ENCODE measurements at regions not wholly inside any gene's neighbourhood (a gene's known extent, or its start where the extent isn't known, plus 50 kb on each side); places are given as distances from the start of the nearest gene placed in this dataset.
"Not testable (repeated sequence)": the region's sequence is repeated elsewhere in the genome, so short reads cannot be mapped to it uniquely, and the experiment has no call there.

DNA sequence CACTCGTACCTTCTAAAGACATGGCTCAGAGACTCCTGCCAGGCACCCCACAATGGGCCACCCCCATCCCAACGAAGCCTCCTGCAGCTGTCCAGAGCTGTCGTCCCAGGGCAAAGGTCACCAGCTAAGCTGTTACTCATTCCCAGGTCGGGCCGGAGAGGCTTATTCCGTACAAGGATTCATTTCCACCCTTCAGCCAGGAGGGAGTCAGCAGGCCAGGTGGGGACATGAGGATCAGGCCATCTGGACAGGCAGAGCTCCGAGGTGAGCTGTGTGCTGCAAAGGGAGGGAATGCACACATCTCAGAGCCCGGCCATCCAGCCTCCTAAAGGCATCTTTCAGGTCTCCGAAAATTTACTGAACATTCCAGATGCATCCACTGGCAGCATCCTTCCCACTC, 63.9 kb upstream of the NANOS1 start:
- no peak for DNase-seq (ENCODE audit: low read depth)

DNA sequence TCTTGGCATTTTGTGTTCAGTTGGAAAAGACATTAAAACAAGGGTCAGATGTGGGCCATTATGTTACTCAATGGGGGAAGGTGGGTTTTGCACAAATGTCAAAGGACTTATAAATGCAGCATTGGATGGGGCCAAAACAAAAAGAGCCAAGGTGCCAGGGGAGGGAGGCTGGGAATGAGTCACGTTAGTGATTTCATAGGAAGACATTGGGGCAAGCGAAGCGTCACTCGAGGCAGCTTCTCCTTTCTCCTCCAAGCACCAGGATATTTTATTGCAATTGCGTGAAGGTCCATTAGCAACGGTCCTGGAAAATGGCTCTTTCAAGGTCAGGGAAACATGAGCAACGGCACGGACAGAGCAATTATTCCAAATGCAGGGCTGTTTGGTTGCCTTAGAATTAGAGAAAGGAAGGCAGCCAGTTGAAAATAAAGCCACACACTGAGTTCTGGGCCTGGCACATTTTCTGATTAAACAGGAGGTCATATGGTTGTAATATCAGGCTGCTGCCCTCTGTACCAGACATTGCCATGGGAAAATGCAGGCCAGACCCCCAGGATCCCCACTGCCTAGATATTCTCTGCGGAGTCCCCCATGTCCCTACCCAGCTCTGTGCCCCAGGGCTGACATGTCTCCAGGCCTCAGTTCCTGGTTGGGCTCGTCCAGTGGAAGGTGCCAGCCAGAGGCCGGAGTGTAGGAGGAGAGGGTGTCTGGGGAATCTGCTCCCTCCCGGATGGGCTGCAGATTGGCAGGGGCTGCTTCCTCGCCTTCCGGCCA, 63.3 kb upstream of the NANOS1 start:
- DNase-seq (ENCODE audit: low read depth) = no peak

- DNase-seq (ENCODE audit: low read depth) = no peak
These were observed 62.7 kb upstream of the NANOS1 start for GRCh38 chr10:118966850-118967125.

DNA sequence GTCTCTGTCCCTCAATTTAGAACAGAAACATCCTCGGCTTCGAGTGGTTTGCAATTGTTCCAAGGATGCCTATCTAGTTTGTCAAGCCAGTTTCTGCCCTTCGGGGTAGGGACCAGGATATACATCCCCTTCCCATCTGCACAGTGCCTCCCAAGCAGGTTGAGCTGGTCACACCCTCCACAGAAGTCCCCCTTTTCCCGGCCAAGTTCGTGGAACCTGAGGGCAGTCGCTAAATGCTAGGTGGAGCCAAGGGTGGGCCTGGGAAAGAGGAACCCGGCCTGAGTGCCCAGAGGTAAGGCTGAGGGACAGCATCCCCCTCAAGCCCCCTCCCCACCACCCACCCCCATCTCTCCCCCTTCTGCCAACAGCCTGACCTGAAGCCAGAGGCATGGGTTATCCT, 62.4 kb upstream of the NANOS1 start:
- no peak for DNase-seq (ENCODE audit: low read depth)

DNA sequence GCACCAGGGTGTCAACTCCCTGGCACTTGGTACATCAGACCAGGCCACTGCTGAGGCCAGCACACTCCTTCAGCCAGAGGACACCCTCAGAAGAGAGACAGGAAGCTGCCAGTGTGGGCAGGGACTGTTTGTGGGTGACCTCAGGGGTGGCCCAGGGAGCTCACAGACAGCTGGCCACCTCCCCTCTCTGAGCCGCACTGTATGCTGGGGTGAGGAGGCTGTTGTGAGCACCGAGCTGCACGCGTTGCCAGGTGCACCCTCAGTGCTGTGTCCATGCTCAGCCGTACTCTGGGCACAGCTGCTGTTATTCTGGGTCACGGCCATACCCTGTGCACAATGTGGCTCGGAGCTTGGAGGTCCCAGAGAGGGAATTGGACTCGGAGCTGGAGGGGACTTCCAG, 61.5 kb upstream of the NANOS1 start:
- DNase-seq (ENCODE audit: low read depth) = no peak

- DNase-seq (ENCODE audit: low read depth) = no peak
These were observed 61.0 kb upstream of the NANOS1 start for GRCh38 chr10:118968482-118968881.

GRCh38 chr10:118969014-118969413, 60.5 kb upstream of the NANOS1 start:
- no peak for DNase-seq (ENCODE audit: low read depth)

DNA sequence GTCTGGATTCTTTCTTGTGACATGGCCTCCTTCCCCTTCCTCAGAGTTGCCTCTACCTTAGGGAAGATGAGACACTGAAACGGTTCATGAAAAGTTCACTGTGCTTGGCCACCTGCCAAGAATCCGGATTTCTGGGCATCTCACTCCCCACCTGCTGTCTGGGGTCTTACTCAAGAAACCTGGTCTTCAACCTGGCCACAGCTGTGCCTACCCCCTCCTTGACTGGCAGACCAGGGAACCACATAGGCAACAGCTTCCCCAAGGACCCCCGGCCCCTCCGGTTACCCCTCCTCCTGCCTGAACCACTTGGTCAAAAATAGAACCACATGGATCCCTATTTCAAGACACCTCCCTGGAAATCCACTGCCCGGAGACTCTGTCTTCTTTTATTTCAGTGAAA, 58.7 kb upstream of the NANOS1 start:
- no peak for DNase-seq (ENCODE audit: low read depth)

DNA sequence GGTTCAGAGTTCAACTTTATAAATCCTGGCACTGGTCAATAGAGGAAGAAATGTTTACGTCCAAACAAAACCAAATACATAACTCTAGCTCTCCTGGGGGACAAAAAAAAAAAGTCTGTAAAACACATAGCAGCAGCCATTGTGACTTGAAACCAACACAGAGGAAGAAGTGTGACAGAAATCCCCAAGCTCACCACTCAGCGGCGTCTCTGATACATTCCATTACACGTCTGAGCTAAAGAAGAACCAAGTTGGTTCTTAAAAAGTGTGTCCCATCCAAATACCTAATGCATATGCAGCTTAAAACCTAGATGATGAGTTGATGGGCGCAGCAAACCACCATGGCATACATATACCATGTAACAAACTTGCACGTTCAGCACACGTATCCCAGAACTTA, 58.3 kb upstream of the NANOS1 start:
- DNase-seq (ENCODE audit: low read depth) = no peak

GRCh38 chr10:118971876-118972275, 57.6 kb upstream of the NANOS1 start:
- DNase-seq (ENCODE audit: low read depth) = no peak

DNA sequence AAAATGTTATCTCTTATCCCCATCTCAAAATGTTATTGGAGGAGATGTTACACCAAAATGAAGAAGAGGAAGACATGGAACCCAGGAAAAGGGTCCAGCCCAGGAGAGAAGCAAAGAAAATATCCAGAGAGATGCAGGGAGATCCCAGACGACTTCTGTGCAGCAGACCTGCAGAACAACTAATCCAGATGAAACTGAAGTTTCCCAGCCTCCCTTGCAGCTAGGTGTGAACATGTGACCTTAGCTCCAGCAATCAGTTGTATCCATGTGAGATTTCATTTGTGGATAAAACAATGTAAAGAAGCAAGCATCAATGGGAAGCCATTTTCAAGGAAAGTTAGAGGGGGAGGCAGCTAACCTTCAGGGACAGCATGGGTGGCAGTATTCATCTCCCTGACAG, 55.8 kb upstream of the NANOS1 start:
- no peak for DNase-seq (ENCODE audit: low read depth)

DNA sequence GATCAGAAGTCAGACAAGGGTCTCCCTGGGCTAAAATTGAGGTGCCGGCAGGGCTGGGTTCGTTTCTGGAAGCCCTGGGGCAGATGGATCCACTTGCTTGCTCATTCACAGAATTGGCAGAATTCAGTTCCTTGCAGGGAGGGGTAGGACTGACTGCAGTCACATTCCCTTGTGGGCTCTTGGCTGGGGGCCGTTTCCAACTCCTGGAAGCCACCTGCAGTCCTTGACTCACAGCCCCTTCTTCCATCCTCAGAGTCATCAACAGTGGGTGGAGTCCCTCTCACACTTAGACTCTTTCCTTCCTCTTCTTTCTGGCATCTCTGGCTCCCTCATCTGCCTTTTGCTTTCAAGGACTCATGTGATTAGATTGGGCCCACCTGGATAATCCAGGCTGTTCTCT, 54.6 kb upstream of the NANOS1 start:
- no peak for DNase-seq (ENCODE audit: low read depth)

GRCh38 chr10:118976219-118976618, 53.3 kb upstream of the NANOS1 start:
- DNase-seq (ENCODE audit: low read depth) = not testable (repeated sequence)

DNA sequence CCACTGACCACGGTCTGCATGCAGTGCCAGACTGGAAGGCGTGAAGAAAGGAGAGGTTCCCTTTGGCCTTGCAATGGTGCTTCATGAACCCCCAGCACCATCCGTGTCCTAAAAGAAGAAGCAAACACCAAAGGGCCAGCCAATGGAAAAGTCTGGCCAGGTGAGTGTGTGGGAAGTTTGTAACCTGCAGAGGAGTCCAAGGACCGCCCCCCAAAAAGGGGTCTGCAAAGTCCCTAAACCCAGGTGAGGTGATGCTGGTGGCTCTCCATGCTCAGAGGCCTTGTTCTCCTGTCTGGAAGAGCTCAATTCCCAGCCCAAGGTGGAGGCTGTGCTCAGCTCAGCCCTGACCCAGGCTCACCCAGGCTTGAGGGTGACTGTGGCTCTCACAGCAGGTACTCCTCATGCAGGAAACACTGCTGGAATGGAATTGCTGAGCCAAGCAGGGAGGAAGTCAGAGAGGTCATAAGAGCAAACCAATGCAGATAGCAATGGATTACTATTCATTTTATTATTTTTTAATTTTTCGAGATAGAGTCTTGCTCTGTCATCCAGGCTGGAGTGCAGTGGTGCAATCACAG, 52.4 kb upstream of the NANOS1 start:
- DNase-seq (ENCODE audit: low read depth) = no peak

DNA sequence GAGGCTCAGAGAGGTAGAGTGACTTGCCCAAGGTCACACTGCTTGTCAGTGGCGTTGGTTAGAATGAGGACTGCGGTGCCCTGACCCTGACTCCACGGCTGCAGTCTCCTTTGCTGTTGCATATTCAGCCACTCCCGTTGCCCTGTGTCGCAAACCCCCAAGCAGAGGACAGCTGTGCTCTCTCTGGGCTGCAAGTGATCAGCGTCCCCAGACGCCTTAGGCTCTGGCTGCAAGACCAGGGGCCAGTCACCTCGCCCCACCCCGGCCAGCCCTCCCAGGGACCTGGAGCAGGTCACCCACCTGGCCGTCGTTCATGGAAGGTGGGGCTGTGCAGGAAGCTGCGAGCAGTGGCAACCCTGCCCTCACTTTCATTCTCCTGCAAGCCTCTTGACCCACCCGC, 51.7 kb upstream of the NANOS1 start:
- DNase-seq (ENCODE audit: low read depth) = no peak

- no peak for DNase-seq (ENCODE audit: low read depth)
These were observed 51.1 kb upstream of the NANOS1 start for GRCh38 chr10:118978316-118978997.

DNA sequence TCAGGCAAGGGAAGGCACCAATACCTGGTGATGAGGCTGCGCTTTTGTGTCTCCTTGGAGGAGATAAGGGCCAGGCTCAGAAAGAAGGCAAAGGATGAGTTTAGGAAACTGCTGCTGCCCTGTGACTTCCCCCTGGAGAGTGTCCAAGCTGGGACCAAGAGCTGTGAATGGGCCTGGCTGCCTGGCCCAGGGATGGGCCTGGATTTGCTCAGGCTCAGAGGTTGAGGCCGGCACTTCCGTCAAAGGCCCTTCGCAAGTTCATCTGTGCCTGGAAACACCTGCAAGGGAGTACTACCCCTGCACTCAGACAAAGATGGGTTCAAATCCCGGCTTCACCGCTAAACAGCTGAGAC, 50.5 kb upstream of the NANOS1 start:
- DNase-seq (ENCODE audit: low read depth) = no peak

- DNase-seq (ENCODE audit: low read depth) = no peak
These were observed 49.9 kb upstream of the NANOS1 start for GRCh38 chr10:118979661-118980060.
